Epithelial cell of esophagus (primary cell): ENCODE measurements at regions not wholly inside any gene's neighbourhood (a gene's known extent, or its start where the extent isn't known, plus 50 kb on each side); places are given as distances from the start of the nearest gene placed in this dataset.
A peak's percentile ranks its signal among the peaks of the same experiment; 100 is the strongest.

Source experiments
- DNase-seq: peaks from one replicate; pipeline ENCODE4 v3.0.0; 2010; ENCODE audit warnings: low read depth
- H3K4me3 ChIP-seq: 2 replicates; pipeline ENCODE4 v1.5.1; 2011; ENCODE audit warnings: mild to moderate bottlenecking, low read length, control low read depth
- CTCF ChIP-seq: IDR thresholded peaks from 2 replicates; pipeline ENCODE4 v1.5.1; 2011; ENCODE audit warnings: low read depth, mild to moderate bottlenecking, low read length, control low read depth, inconsistent platforms; ENCODE audit not compliant: insufficient read depth; ENCODE audit errors: missing control alignments

- H3K4me3 ChIP-seq: no peak overlapping the region
- TF ChIP-seq CTCF: no peak
- no peak for DNase-seq
Measured at GRCh38 chr2:191526953-191527556, 150.9 kb upstream of the NABP1 start.

GRCh38 chr2:191530618-191531017, 147.3 kb upstream of the NABP1 start:
- no peak for TF ChIP-seq CTCF
- no peak overlapping the region for H3K4me3 ChIP-seq
- DNase-seq: no peak

- H3K4me3 ChIP-seq: no peak overlapping the region
- DNase-seq: peak; percentile 31
- no peak for TF ChIP-seq CTCF
Measured at GRCh38 chr2:191533693-191534180, 144.2 kb upstream of the NABP1 start.

GRCh38 chr2:191537921-191538320, 140.0 kb upstream of the NABP1 start:
- H3K4me3 ChIP-seq: no peak overlapping the region
- TF ChIP-seq CTCF: no peak
- DNase-seq: no peak

- no peak for TF ChIP-seq CTCF
- no peak overlapping the region for H3K4me3 ChIP-seq
- no peak for DNase-seq
Measured at GRCh38 chr2:191538334-191538903, 139.5 kb upstream of the NABP1 start.

- TF ChIP-seq CTCF: peak; percentile 69
- H3K4me3 ChIP-seq: no peak overlapping the region
- DNase-seq: peak; percentile 29
Measured at GRCh38 chr2:191539068-191539467, 138.9 kb upstream of the NABP1 start.

- H3K4me3 ChIP-seq: no peak overlapping the region
- TF ChIP-seq CTCF: no peak
- no peak for DNase-seq
Measured at GRCh38 chr2:191540681-191541080, 137.3 kb upstream of the NABP1 start.
